HG03108 (cell line): ENCODE measurements at regions not wholly inside any gene's neighbourhood (a gene's known extent, or its start where the extent isn't known, plus 50 kb on each side); places are given as distances from the start of the nearest gene placed in this dataset.

Experiments used
- ATAC-seq: cut with Tn5 transposase; IDR thresholded peaks from one replicate; pipeline ENCODE4 v1.9.1; 2021; ENCODE audit warnings: moderate library complexity; ENCODE audit not compliant: unreplicated experiment

DNA sequence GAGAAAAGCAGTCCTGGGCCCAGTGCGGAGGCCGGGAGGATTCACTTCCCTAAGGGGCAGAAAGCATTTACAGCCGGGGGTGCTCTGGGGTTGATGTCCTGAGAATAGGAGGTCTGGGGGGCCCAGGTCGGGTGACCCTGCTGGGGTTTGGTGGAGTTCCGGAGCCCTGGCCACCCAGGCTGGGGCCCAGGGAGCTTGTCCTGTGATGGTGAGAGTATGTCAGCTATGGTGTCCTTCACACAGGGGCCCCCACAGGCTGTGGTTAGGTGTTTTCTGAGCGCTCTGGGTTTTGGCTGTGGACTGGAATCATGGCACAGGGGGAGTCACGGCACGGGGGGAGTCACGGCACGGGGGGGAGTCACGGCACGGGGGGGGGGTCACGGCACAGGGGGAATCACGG, 54.5 kb upstream of the TMEM18 start:
- ATAC-seq, result no peak

GRCh38 chr2:729376-729861, 52.2 kb upstream of the TMEM18 start:
- ATAC-seq, result no peak

DNA sequence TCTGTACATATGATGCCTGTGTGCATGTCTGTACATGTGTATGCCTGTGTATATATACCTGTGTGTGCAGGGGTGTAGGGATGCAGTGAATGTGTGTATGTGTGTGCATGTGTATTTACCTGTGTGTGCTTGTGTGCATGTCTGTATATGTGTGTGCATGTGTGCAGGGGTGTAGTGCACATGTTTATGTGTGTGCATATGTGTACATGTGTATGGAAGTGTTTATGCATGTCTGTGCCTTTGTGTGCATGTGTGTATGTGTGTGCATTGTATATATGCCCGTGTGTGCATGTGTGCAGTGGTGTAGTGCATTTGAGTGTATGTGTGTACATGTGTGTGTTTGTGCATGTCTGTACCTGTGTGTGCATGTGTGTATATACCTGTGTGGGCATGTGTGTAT, 51.0 kb upstream of the TMEM18 start:
- ATAC-seq, result no peak

GRCh38 chr2:727071-727470, 49.9 kb upstream of the TMEM18 start:
- ATAC-seq, result peak; percentile 74
